MM.1S (cell line): ENCODE measurements at regions not wholly inside any gene's neighbourhood (a gene's known extent, or its start where the extent isn't known, plus 50 kb on each side); places are given as distances from the start of the nearest gene placed in this dataset.

ENCODE experiments used
- EZH2 ChIP-seq: fragments of 300-600 bp; sonication (generic); optimal IDR thresholded peaks from 2 replicates; pipeline ENCODE3; 2017; ENCODE audit warnings: low read depth, mild to moderate bottlenecking, antibody characterized with exemption, low read length, mixed read lengths
- EZH2phosphoT487 ChIP-seq: fragments of 300-600 bp; sonication (generic); IDR thresholded peaks from 2 replicates; pipeline ENCODE4 v1.6.1; 2018; ENCODE audit warnings: antibody characterized with exemption, low read length
- TF ChIP-seq, protein P1 (sequence below): fragments of 300-600 bp; sonication (generic); IDR thresholded peaks from 2 replicates; pipeline ENCODE4 v1.5.1; 2016; ENCODE audit warnings: antibody characterized with exemption, low read length, mixed read lengths

DNA sequence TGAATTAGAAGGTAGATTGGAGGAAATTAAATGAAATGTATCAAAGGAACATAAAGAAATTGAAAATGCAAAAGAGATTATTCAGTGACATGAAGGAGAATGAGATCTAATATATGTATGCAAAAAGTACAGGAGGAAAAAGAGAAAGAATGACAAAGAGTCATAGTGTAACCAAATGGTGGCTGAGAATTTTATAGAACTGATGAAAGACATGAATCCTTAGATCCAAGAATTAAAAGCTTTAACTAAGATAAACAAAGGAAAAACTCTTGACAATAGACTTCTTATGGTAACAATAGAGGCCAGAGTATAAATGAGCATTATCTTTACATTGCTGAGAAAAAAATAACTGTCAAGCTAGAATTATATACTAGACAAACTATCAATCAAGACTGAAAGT is 505.4 kb upstream of the CD180 start:
- TF ChIP-seq, protein P1, sequence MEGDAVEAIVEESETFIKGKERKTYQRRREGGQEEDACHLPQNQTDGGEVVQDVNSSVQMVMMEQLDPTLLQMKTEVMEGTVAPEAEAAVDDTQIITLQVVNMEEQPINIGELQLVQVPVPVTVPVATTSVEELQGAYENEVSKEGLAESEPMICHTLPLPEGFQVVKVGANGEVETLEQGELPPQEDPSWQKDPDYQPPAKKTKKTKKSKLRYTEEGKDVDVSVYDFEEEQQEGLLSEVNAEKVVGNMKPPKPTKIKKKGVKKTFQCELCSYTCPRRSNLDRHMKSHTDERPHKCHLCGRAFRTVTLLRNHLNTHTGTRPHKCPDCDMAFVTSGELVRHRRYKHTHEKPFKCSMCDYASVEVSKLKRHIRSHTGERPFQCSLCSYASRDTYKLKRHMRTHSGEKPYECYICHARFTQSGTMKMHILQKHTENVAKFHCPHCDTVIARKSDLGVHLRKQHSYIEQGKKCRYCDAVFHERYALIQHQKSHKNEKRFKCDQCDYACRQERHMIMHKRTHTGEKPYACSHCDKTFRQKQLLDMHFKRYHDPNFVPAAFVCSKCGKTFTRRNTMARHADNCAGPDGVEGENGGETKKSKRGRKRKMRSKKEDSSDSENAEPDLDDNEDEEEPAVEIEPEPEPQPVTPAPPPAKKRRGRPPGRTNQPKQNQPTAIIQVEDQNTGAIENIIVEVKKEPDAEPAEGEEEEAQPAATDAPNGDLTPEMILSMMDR = no peak
- no peak for TF ChIP-seq EZH2
- TF ChIP-seq EZH2phosphoT487 = no peak
